Coronary artery (tissue), 2 donors: ENCODE measurements at regions not wholly inside any gene's neighbourhood (a gene's known extent, or its start where the extent isn't known, plus 50 kb on each side); places are given as distances from the start of the nearest gene placed in this dataset.

ENCODE experiments used
- DNase-seq: peaks from one replicate; pipeline ENCODE4 v3.0.0-alpha.2; 2017; ENCODE audit warnings: low spot score
- H3K27ac ChIP-seq, 2 donors: fragments of 200-600 bp; sonication (generic); one replicate each; pipeline ENCODE4 v1.5.1; 2016 to 2019
- H3K4me3 ChIP-seq: fragments of 200-600 bp; sonication (generic); 2 replicates; pipeline ENCODE4 v1.5.1; 2016; ENCODE audit warnings: mild to moderate bottlenecking, moderate library complexity
- TF ChIP-seq, protein P1 (sequence below): fragments of 200-600 bp; sonication (generic); IDR thresholded peaks from one replicate; pipeline ENCODE4 v1.5.1; 2019; ENCODE audit warnings: antibody characterized with exemption

DNA sequence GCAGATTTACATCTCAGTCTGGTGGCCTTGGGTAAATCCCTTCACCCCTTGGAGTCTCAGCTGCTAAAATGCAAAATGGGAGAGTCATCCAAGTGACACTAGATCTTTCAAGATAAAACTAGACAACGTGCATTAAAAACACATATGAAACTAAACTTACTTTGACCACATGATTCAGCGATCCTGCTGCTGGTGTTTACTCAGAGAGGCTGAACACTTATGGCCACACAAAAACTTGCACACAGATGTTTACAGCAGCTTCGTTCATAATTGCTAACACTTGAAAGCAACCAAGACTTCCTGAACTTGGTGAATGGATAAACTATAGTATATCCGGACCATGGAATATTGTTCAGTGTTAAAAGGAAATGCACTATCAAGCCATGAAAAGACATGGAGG, 55.3 kb upstream of the GPR6 start:
- DNase-seq = no peak
- Histone ChIP-seq H3K4me3 (no peak overlapping the region), H3K27ac (no peak overlapping the region)
- TF ChIP-seq, protein P1, sequence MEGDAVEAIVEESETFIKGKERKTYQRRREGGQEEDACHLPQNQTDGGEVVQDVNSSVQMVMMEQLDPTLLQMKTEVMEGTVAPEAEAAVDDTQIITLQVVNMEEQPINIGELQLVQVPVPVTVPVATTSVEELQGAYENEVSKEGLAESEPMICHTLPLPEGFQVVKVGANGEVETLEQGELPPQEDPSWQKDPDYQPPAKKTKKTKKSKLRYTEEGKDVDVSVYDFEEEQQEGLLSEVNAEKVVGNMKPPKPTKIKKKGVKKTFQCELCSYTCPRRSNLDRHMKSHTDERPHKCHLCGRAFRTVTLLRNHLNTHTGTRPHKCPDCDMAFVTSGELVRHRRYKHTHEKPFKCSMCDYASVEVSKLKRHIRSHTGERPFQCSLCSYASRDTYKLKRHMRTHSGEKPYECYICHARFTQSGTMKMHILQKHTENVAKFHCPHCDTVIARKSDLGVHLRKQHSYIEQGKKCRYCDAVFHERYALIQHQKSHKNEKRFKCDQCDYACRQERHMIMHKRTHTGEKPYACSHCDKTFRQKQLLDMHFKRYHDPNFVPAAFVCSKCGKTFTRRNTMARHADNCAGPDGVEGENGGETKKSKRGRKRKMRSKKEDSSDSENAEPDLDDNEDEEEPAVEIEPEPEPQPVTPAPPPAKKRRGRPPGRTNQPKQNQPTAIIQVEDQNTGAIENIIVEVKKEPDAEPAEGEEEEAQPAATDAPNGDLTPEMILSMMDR = no peak

DNA sequence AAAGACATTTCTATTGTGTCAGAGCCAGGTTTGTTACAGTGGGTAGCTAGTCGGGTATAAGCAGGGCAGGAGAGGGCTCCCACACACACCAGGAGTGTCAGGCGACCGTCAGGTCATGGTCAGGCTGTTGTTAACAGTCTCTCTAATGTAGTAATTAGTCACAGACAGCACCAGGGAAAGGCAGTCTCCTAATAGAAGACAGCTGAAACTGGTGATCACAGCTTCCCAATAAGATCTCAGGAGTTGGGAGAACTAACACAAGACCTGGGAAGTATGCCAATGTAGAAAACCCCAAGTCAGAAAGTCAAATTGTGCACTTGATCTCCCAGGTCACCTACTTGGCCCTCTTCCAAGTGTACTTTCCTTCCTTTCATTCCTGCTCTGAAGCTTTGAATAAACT, 53.0 kb upstream of the GPR6 start:
- TF ChIP-seq, protein P1 = no peak
- Histone ChIP-seq H3K27ac (no peak overlapping the region), H3K4me3 (no peak overlapping the region)
- no peak for DNase-seq

DNA sequence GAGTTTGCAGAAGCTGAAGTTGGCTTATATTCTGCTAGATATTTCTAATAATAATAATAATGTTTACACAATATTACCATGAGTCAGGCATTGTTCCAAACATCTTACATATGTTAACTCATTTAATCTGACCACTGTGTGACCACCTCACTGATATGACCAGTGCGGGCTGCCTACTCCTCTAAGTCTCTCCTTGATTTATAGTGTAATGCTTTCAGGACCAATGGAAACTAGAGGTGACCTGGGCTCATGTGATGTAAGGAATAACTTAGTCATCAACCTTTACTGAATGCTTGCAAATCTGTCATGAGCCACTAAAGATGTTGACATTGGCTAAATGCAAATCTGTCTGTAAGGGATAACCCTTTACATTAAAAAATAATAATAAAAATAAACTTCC, 51.1 kb upstream of the GPR6 start:
- TF ChIP-seq, protein P1 = no peak
- Histone ChIP-seq H3K4me3 (no peak overlapping the region), H3K27ac (no peak overlapping the region)
- no peak for DNase-seq
